Progenitor cell of endocrine pancreas (in vitro differentiated cells): ENCODE measurements at regions not wholly inside any gene's neighbourhood (a gene's known extent, or its start where the extent isn't known, plus 50 kb on each side); places are given as distances from the start of the nearest gene placed in this dataset.
"Not testable (repeated sequence)": the region's sequence is repeated elsewhere in the genome, so short reads cannot be mapped to it uniquely, and the experiment has no call there.

ENCODE experiments used
- DNase-seq: peaks from one replicate; pipeline ENCODE4 v3.0.0; 2021; ENCODE audit warnings: low spot score; ENCODE audit not compliant: unreplicated experiment
- H3K27ac Mint-ChIP-seq: 2 replicates; pipeline ENCODE4 v1.8.0; 2021; ENCODE audit warnings: mild to moderate bottlenecking, moderate library complexity, mixed read lengths
- H3K27me3 Mint-ChIP-seq: 2 replicates; pipeline ENCODE4 v1.8.0; 2021; ENCODE audit warnings: mixed read lengths
- H3K36me3 Mint-ChIP-seq: 2 replicates; pipeline ENCODE4 v1.8.0; 2022; ENCODE audit warnings: mixed read lengths; ENCODE audit not compliant: insufficient read depth
- H3K4me1 Mint-ChIP-seq: 2 replicates; pipeline ENCODE4 v1.8.0; 2021; ENCODE audit warnings: low read depth, mixed read lengths
- H3K4me3 Mint-ChIP-seq: 2 replicates; pipeline ENCODE4 v1.8.0; 2021; ENCODE audit warnings: low read depth, mild to moderate bottlenecking, moderate library complexity, mixed read lengths
- H3K9me3 Mint-ChIP-seq: 2 replicates; pipeline ENCODE4 v1.8.0; 2021; ENCODE audit warnings: low read depth, mixed read lengths
- TF ChIP-seq, protein P1 (sequence below): fragments of 200-600 bp; sonication (generic); IDR thresholded peaks from one replicate; pipeline ENCODE4 v1.5.0; 2021; ENCODE audit warnings: antibody characterized with exemption, mild to moderate bottlenecking; ENCODE audit not compliant: unreplicated experiment

GRCh38 chr9:129434187-129434586 lies 186.7 kb downstream of the C9orf50 start:
- no peak for DNase-seq
- H3K36me3 Mint-ChIP-seq: no peaks in the 10 kb centered on the region
- TF ChIP-seq, protein P1, sequence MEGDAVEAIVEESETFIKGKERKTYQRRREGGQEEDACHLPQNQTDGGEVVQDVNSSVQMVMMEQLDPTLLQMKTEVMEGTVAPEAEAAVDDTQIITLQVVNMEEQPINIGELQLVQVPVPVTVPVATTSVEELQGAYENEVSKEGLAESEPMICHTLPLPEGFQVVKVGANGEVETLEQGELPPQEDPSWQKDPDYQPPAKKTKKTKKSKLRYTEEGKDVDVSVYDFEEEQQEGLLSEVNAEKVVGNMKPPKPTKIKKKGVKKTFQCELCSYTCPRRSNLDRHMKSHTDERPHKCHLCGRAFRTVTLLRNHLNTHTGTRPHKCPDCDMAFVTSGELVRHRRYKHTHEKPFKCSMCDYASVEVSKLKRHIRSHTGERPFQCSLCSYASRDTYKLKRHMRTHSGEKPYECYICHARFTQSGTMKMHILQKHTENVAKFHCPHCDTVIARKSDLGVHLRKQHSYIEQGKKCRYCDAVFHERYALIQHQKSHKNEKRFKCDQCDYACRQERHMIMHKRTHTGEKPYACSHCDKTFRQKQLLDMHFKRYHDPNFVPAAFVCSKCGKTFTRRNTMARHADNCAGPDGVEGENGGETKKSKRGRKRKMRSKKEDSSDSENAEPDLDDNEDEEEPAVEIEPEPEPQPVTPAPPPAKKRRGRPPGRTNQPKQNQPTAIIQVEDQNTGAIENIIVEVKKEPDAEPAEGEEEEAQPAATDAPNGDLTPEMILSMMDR: no peak
- H3K27ac Mint-ChIP-seq: no peak overlapping the region
- peaks cover 26% of the 10 kb centered on the region for H3K4me1 Mint-ChIP-seq
- H3K27me3 Mint-ChIP-seq: peaks cover 55% of the 10 kb centered on the region
- H3K9me3 Mint-ChIP-seq: no peaks in the 10 kb centered on the region
- no peak overlapping the region for H3K4me3 Mint-ChIP-seq

DNA sequence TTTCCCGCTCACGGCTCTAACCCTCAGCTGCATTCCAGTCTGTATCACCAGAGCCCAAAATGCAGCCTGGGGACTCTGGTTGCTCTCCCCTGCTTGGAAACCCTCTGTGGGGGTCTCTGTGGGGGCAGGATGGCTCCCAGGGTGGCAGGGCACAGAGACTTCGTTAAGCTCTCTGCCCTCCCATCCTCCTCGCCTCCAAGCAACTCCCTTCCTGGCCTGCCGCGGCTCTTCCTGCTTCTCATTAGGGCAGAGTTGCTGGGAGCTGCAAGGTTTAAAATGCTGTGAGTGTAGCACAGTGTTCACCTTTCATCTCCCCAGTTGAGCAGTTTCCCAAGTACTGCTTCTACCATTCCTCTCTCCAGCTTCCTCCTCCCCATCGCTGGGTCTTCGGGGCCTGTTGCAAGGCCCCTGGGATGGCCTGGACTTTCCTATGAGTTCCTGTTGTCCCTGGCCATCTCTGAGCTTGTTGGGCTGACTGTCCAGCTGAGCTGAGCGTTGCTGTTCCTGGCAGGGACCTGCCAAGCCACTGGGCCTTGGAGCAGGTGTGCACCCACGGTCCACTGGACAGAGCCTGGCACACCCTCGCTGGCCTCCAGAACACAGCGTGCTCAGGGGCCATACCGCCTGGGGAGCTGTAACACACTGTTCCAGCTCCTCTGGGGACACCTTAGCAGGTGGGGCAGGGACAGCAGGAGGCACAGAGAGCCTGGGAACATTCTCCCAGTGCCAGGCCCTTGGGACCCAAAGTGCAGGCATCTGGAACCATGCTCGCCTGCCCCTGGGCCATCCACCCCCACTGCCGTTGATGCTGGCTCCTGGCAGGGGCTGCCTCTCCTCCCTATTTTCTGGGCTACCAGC lies 188.4 kb downstream of the C9orf50 start:
- Mint-ChIP-seq H3K4me3 (no peak overlapping the region), H3K9me3 (no peaks in the 10 kb centered on the region), H3K4me1 (peaks cover 34% of the 10 kb centered on the region), H3K36me3 (no peaks in the 10 kb centered on the region), H3K27me3 (peaks cover 39% of the 10 kb centered on the region), H3K27ac (no peak overlapping the region)
- DNase-seq: no peak
- TF ChIP-seq, protein P1: no peak

GRCh38 chr9:129430940-129431643 lies 189.8 kb downstream of the C9orf50 start:
- H3K36me3 Mint-ChIP-seq: no peaks in the 10 kb centered on the region
- peak overlapping the region; percentile 18 for H3K27ac Mint-ChIP-seq
- no peaks in the 10 kb centered on the region for H3K9me3 Mint-ChIP-seq
- H3K4me3 Mint-ChIP-seq: no peak overlapping the region
- DNase-seq: no peak
- TF ChIP-seq, protein P1: no peak
- peaks cover 30% of the 10 kb centered on the region for H3K4me1 Mint-ChIP-seq
- H3K27me3 Mint-ChIP-seq: peaks cover 37% of the 10 kb centered on the region

- H3K36me3 Mint-ChIP-seq: no peaks in the 10 kb centered on the region
- no peak for DNase-seq
- H3K4me1 Mint-ChIP-seq: peaks cover 28% of the 10 kb centered on the region
- no peaks in the 10 kb centered on the region for H3K9me3 Mint-ChIP-seq
- H3K4me3 Mint-ChIP-seq: no peak overlapping the region
- H3K27ac Mint-ChIP-seq: no peak overlapping the region
- H3K27me3 Mint-ChIP-seq: peaks cover 37% of the 10 kb centered on the region
- TF ChIP-seq, protein P1: no peak
Measured at GRCh38 chr9:129428864-129429577, 191.9 kb downstream of the C9orf50 start.

GRCh38 chr9:129427149-129427548 lies 193.8 kb downstream of the C9orf50 start:
- Mint-ChIP-seq H3K4me1 (peaks cover 29% of the 10 kb centered on the region), H3K36me3 (no peaks in the 10 kb centered on the region), H3K27me3 (peaks cover 38% of the 10 kb centered on the region), H3K27ac (peak overlapping the region; percentile 43), H3K4me3 (no peak overlapping the region), H3K9me3 (no peaks in the 10 kb centered on the region)
- DNase-seq: no peak
- TF ChIP-seq, protein P1: no peak

GRCh38 chr9:129423755-129424154 lies 197.1 kb downstream of the C9orf50 start:
- H3K36me3 Mint-ChIP-seq, H3K27ac Mint-ChIP-seq, DNase-seq, H3K4me3 Mint-ChIP-seq, H3K9me3 Mint-ChIP-seq: not testable (repeated sequence)
- Mint-ChIP-seq H3K27me3 (peaks cover 36% of the 10 kb centered on the region), H3K4me1 (peaks cover 14% of the 10 kb centered on the region)
